ENCODE measurements at regions not wholly inside any gene's neighbourhood (a gene's known extent, or its start where the extent isn't known, plus 50 kb on each side); places are given as distances from the start of the nearest gene placed in this dataset.

- TF ChIP-seq BHLHE40 (IDR thresholded peaks at IDR 0.05; ENCODE audit: low read depth, low read length): no peak
- no peak for TF ChIP-seq MYC (IDR thresholded peaks at IDR 0.05; ENCODE audit: borderline replicate concordance, low read length)
- TF ChIP-seq ESRRA (IDR thresholded peaks at IDR 0.05; ENCODE audit: borderline replicate concordance, low read length): no peak
- no peak for TF ChIP-seq CTCF (IDR thresholded peaks at IDR 0.05)
- TF ChIP-seq RAD21 (conservative IDR thresholded peaks at IDR 0.05 in 1 of 2, IDR thresholded peaks at IDR 0.05 in 1 of 2): no peak
- no peak for TF ChIP-seq CHD2 (IDR thresholded peaks at IDR 0.05; ENCODE audit: low read length, partially characterized antibody)
- no peak for TF ChIP-seq BCL3 (IDR thresholded peaks at IDR 0.05)
Measured at GRCh38 chr11:16678466-16679116, 59.9 kb upstream of the C11orf58 start.

All from A549 (cell line).